IMR-90 (cell line): ENCODE measurements at regions not wholly inside any gene's neighbourhood (a gene's known extent, or its start where the extent isn't known, plus 50 kb on each side); places are given as distances from the start of the nearest gene placed in this dataset.

ENCODE experiments used
- BHLHE40 ChIP-seq: fragments of 150-350 bp; IDR thresholded peaks from 2 replicates; pipeline ENCODE4 v1.6.1; 2016; ENCODE audit warnings: mild to moderate bottlenecking, low read depth, low read length
- CEBPB ChIP-seq: IDR thresholded peaks from 2 replicates; pipeline ENCODE4 v1.6.1; 2012; ENCODE audit warnings: low read depth, low read length, improper control_type of control experiment
- CTCF ChIP-seq: conservative IDR thresholded peaks from 2 replicates; pipeline ENCODE4 v1.5.1; 2012; ENCODE audit warnings: mild to moderate bottlenecking, low read depth, low read length, improper control_type of control experiment
- FOS ChIP-seq: fragments of 150-350 bp; IDR thresholded peaks from 2 replicates; pipeline ENCODE4 v1.6.1; 2016; ENCODE audit warnings: low read depth, low read length
- MAFK ChIP-seq: IDR thresholded peaks from 2 replicates; pipeline ENCODE4 v1.6.1; 2012; ENCODE audit warnings: low read depth, low read length, improper control_type of control experiment

GRCh38 chr13:40875583-40875982 lies 86.2 kb downstream of the SLC25A15 start:
- TF ChIP-seq BHLHE40 (no peak), CEBPB (no peak), FOS (no peak), CTCF (no peak), MAFK (no peak)
